ENCODE measurements at regions not wholly inside any gene's neighbourhood (a gene's known extent, or its start where the extent isn't known, plus 50 kb on each side); places are given as distances from the start of the nearest gene placed in this dataset.

- Histone ChIP-seq H3F3A (replicated peaks; ENCODE audit: insufficient read depth) (no peaks in the 10 kb centered on the region), H2AFZ (ENCODE audit: low read depth) (no peak overlapping the region), H3K9ac (no peak overlapping the region), H3K4me2 (no peak overlapping the region), H3K4me3 (ENCODE audit: low read depth in 2 of 2, low read length in 1 of 2) (no peak overlapping the region), H3K27me3 (ENCODE audit: insufficient read depth) (no peaks in the 10 kb centered on the region), H3K36me3 (replicated peaks in 1 of 2; ENCODE audit: control insufficient read depth in 1 of 2, insufficient read depth in 2 of 2, low read length in 1 of 2) (no peaks in the 10 kb centered on the region), H4K20me1 (ENCODE audit: insufficient read depth) (no peaks in the 10 kb centered on the region), H3K79me2 (ENCODE audit: insufficient read depth) (no peaks in the 10 kb centered on the region), H3K9me3 (no peaks in the 10 kb centered on the region), H3K27ac (ENCODE audit: low read depth in 2 of 2, low read length in 1 of 2) (no peak overlapping the region), H3K9me2 (no peaks in the 10 kb centered on the region), H3K4me1 (ENCODE audit: control insufficient read depth in 1 of 2, insufficient read depth in 2 of 2, low read depth in 1 of 2, low read length in 1 of 2) (peaks cover 0 to 21% of the 10 kb centered on the region in 2 experiments; a peak in 2 of 4 replicates)
- DNase-seq: no peak
- ChIA-PET CTCF (interaction anchor here (1.2 to 6.3 kb wide), 3 partner anchors 19 to 320 kb away, joined by 3 to 43 read pairs (median 3); no protein-coding TSS in a partner anchor), POLR2A (no interaction called here)
- 48% methylated on average over 13 of the region's 13 CpGs for WGBS (ENCODE audit: low lambda C conversion rate)
- TF ChIP-seq RCOR1 (IDR thresholded peaks at IDR 0.05; ENCODE audit: low read length) (no peak), RXRA (IDR thresholded peaks at IDR 0.05; ENCODE audit: borderline replicate concordance, low read depth) (no peak), RFX5 (IDR thresholded peaks at IDR 0.05; ENCODE audit: low read length) (no peak), TCF12 (IDR thresholded peaks at IDR 0.05) (no peak), TAF1 (IDR thresholded peaks at IDR 0.05; ENCODE audit: borderline replicate concordance, low read depth, low read length) (no peak), MAX (IDR thresholded peaks at IDR 0.05; ENCODE audit: low read depth) (no peak), REST (IDR thresholded peaks at IDR 0.05; ENCODE audit: low read depth, low read length) (no peak), NFIC (IDR thresholded peaks at IDR 0.05; ENCODE audit: borderline replicate concordance) (no peak), SIN3A (IDR thresholded peaks at IDR 0.05; ENCODE audit: borderline replicate concordance, low read depth, low read length) (no peak), USF2 (IDR thresholded peaks at IDR 0.05; ENCODE audit: borderline replicate concordance, low read depth, low read length) (no peak), GABPA (IDR thresholded peaks at IDR 0.05; ENCODE audit: low read depth) (no peak), ELF1 (IDR thresholded peaks at IDR 0.05) (no peak), FOXJ3 (CRISPR knock-in tag; IDR thresholded peaks at IDR 0.05) (no peak), JUND (IDR thresholded peaks at IDR 0.05) (no peak), NRF1 (IDR thresholded peaks at IDR 0.05; ENCODE audit: low read depth, low read length) (no peak), RAD21 (IDR thresholded peaks at IDR 0.05; ENCODE audit: low read length) (no peak), TEAD4 (IDR thresholded peaks at IDR 0.05; ENCODE audit: borderline replicate concordance, insufficient read depth) (no peak), EZH2phosphoT487 (IDR thresholded peaks at IDR 0.05; ENCODE audit: borderline replicate concordance, low read depth) (no peak), YY1 (IDR thresholded peaks at IDR 0.05; ENCODE audit: low read depth) (no peak)
Measured at GRCh38 chr3:43181202-43181821, 75.4 kb upstream of the POMGNT2 start.
